ENCODE measurements at regions not wholly inside any gene's neighbourhood (a gene's known extent, or its start where the extent isn't known, plus 50 kb on each side); places are given as distances from the start of the nearest gene placed in this dataset.

GRCh38 chr6:55651015-55651414 lies 72.0 kb upstream of the HMGCLL1 start:
- no peak for TF ChIP-seq CTCF (IDR thresholded peaks at IDR 0.05)
- no peak for DNase-seq (ENCODE audit: low spot score)
- no peak overlapping the region for H3K4me3 Mint-ChIP-seq (ENCODE audit: unreplicated experiment)
- H3K27ac Mint-ChIP-seq (ENCODE audit: unreplicated experiment) = no peak overlapping the region
- peaks cover 7% of the 10 kb centered on the region for H3K9me3 Mint-ChIP-seq (ENCODE audit: low read depth)
- no peaks in the 10 kb centered on the region for H3K27me3 Mint-ChIP-seq (ENCODE audit: low read depth)
- H3K36me3 Mint-ChIP-seq (ENCODE audit: low read depth) = peaks cover under 1% of the 10 kb centered on the region
- no peaks in the 10 kb centered on the region for H3K4me1 Mint-ChIP-seq (ENCODE audit: low read depth)

GRCh38 chr6:55643861-55644260 lies 64.9 kb upstream of the HMGCLL1 start:
- H3K4me3 Mint-ChIP-seq (ENCODE audit: unreplicated experiment) = no peak overlapping the region
- no peak for TF ChIP-seq CTCF (IDR thresholded peaks at IDR 0.05)
- H3K9me3 Mint-ChIP-seq (ENCODE audit: low read depth) = peaks cover 23% of the 10 kb centered on the region
- H3K4me1 Mint-ChIP-seq (ENCODE audit: low read depth) = peaks cover 10% of the 10 kb centered on the region
- H3K27ac Mint-ChIP-seq (ENCODE audit: unreplicated experiment) = no peak overlapping the region
- H3K36me3 Mint-ChIP-seq (ENCODE audit: low read depth) = peaks cover 11% of the 10 kb centered on the region
- no peak for DNase-seq (ENCODE audit: low spot score)
- H3K27me3 Mint-ChIP-seq (ENCODE audit: low read depth) = no peaks in the 10 kb centered on the region

GRCh38 chr6:55642366-55642765 lies 63.4 kb upstream of the HMGCLL1 start:
- H3K36me3 Mint-ChIP-seq (ENCODE audit: low read depth) = peaks cover 11% of the 10 kb centered on the region
- peaks cover 10% of the 10 kb centered on the region for H3K4me1 Mint-ChIP-seq (ENCODE audit: low read depth)
- H3K27ac Mint-ChIP-seq (ENCODE audit: unreplicated experiment) = no peak overlapping the region
- H3K4me3 Mint-ChIP-seq (ENCODE audit: unreplicated experiment) = no peak overlapping the region
- H3K9me3 Mint-ChIP-seq (ENCODE audit: low read depth) = peaks cover 23% of the 10 kb centered on the region
- no peaks in the 10 kb centered on the region for H3K27me3 Mint-ChIP-seq (ENCODE audit: low read depth)
- TF ChIP-seq CTCF (IDR thresholded peaks at IDR 0.05) = no peak
- DNase-seq (ENCODE audit: low spot score) = no peak

DNA sequence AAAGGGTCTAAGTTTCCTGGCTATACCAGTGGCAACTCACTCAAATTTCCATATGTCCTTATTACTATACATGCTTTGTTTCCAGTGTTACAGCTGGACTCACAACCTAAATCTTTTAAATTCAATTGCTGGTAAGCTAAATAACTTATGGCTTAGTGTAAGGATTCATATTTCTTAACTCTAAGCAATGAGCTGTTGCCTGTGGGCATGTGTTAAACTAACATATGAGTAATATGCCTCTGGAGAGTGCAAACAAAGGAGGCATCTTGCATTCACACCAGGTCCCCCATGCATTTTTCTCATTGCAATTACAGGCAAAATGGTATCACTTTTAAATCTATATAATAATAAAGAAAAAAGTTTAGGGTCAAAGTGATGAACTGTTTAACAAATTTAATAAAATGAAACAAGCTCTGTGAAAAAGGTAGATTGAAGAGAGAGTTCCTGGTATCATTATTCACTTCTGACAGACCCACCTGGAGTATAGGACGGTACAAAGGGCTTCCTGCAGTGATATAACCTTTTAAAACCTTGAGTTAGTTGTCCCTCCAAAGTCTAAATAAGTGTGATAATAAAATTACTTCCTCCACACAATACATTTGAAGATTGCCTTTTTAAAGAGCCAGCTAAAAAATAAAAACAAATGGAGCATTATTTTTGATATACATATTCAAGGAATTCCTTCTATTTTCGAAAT lies 57.6 kb upstream of the HMGCLL1 start:
- no peaks in the 10 kb centered on the region for H3K36me3 Mint-ChIP-seq (ENCODE audit: low read depth)
- H3K27me3 Mint-ChIP-seq (ENCODE audit: low read depth) = no peaks in the 10 kb centered on the region
- TF ChIP-seq CTCF (IDR thresholded peaks at IDR 0.05) = no peak
- H3K9me3 Mint-ChIP-seq (ENCODE audit: low read depth) = no peaks in the 10 kb centered on the region
- peaks cover 14% of the 10 kb centered on the region for H3K4me1 Mint-ChIP-seq (ENCODE audit: low read depth)
- no peak for DNase-seq (ENCODE audit: low spot score)
- H3K4me3 Mint-ChIP-seq (ENCODE audit: unreplicated experiment) = no peak overlapping the region
- no peak overlapping the region for H3K27ac Mint-ChIP-seq (ENCODE audit: unreplicated experiment)

- DNase-seq (ENCODE audit: low spot score) = no peak
- H3K36me3 Mint-ChIP-seq (ENCODE audit: low read depth) = no peaks in the 10 kb centered on the region
- H3K27ac Mint-ChIP-seq (ENCODE audit: unreplicated experiment) = no peak overlapping the region
- no peaks in the 10 kb centered on the region for H3K27me3 Mint-ChIP-seq (ENCODE audit: low read depth)
- no peak for TF ChIP-seq CTCF (IDR thresholded peaks at IDR 0.05)
- H3K9me3 Mint-ChIP-seq (ENCODE audit: low read depth) = peaks cover 7% of the 10 kb centered on the region
- H3K4me1 Mint-ChIP-seq (ENCODE audit: low read depth) = peaks cover 14% of the 10 kb centered on the region
- no peak overlapping the region for H3K4me3 Mint-ChIP-seq (ENCODE audit: unreplicated experiment)
Measured at GRCh38 chr6:55633471-55633870, 54.5 kb upstream of the HMGCLL1 start.

Measured in chondrocyte (in vitro differentiated cells).